RWPE1 (cell line): ENCODE measurements at regions not wholly inside any gene's neighbourhood (a gene's known extent, or its start where the extent isn't known, plus 50 kb on each side); places are given as distances from the start of the nearest gene placed in this dataset.

Experiments
- CTCF ChIA-PET: fragments of 350-600 bp; sonication (Branson Sonifier 250); formaldehyde crosslinking; extraction: SDS; loops from one replicate; lab custom pipeline; 2021; lab: Yijun Ruan, JAX
- POLR2A ChIA-PET: fragments of 400-600 bp; formaldehyde crosslinking; extraction: SDS; loops from one replicate; lab custom pipeline; 2020; ENCODE audit warnings: antibody characterized with exemption; ENCODE audit not compliant: low non-redundant PET; lab: Yijun Ruan, JAX
- DNase-seq: peaks from one replicate; pipeline ENCODE4 v3.0.0; 2012; ENCODE audit warnings: low spot score
- H3K27ac ChIP-seq: fragments of 450-650 bp; 2 replicates; pipeline ENCODE4 v1.5.1; 2017
- CTCF ChIP-seq: fragments of 450-650 bp; conservative IDR thresholded peaks from 2 replicates; pipeline ENCODE4 v1.5.1; 2017; ENCODE audit warnings: low read depth, mild to moderate bottlenecking

DNA sequence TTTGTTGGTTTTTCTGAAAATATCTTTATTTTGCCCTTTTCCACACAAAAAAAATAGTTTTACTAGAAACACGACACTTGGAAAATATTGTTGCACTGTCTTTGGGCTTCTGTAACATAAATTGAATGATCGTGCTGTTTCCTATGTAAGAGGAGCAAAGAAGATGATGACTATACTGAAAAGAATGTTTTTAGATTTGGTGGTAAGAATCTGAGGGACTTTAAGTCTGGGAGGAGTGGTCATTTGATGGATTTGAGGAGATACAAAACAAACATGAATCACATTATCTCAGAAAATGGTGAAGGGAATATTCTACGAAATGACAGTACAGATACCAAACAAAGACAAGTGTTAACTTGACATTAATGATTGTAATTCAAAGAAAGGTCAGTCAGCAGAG is 328.8 kb downstream of the ADAM29 start:
- ChIA-PET CTCF (no interaction called here), POLR2A (no interaction called here)
- DNase-seq, result no peak
- H3K27ac ChIP-seq, result no peak overlapping the region
- TF ChIP-seq CTCF, result no peak

- no peak overlapping the region for H3K27ac ChIP-seq
- ChIA-PET CTCF (no interaction called here), POLR2A (no interaction called here)
- no peak for DNase-seq
- TF ChIP-seq CTCF, result no peak
Measured at GRCh38 chr4:175252642-175253041, 334.5 kb downstream of the ADAM29 start.

- DNase-seq, result no peak
- POLR2A ChIA-PET, result no interaction called here
- no peak overlapping the region for H3K27ac ChIP-seq
- CTCF ChIA-PET, result no interaction called here
- TF ChIP-seq CTCF, result no peak
Measured at GRCh38 chr4:175253184-175253902, 335.2 kb downstream of the ADAM29 start.

- TF ChIP-seq CTCF, result no peak
- DNase-seq, result no peak
- H3K27ac ChIP-seq, result no peak overlapping the region
- CTCF ChIA-PET, result interaction anchor here (0.6 kb wide), 1 partner anchor 417 kb away, joined by 4 read pairs; no protein-coding TSS in a partner anchor
- POLR2A ChIA-PET, result no interaction called here
Measured at GRCh38 chr4:175263537-175263936, 345.4 kb downstream of the ADAM29 start.

GRCh38 chr4:175271010-175271630 is 353.0 kb downstream of the ADAM29 start:
- DNase-seq, result no peak

More at GRCh38 chr4:175271010-175271630, 353.0 kb downstream of the ADAM29 start:
- CTCF ChIA-PET, result no interaction called here
- H3K27ac ChIP-seq, result no peak overlapping the region
- TF ChIP-seq CTCF, result no peak
- POLR2A ChIA-PET, result no interaction called here
